Hepatocyte (in vitro differentiated cells): ENCODE measurements at regions not wholly inside any gene's neighbourhood (a gene's known extent, or its start where the extent isn't known, plus 50 kb on each side); places are given as distances from the start of the nearest gene placed in this dataset.

ENCODE experiments used
- EZH2 ChIP-seq: fragments of 200-600 bp; sonication (generic); IDR thresholded peaks from 2 replicates; pipeline ENCODE4 v1.6.1; 2016; ENCODE audit warnings: antibody characterized with exemption, mild to moderate bottlenecking, borderline replicate concordance
- EZH2phosphoT487 ChIP-seq: fragments of 200-600 bp; sonication (generic); IDR thresholded peaks from one replicate; pipeline ENCODE4 v1.6.1; 2018; ENCODE audit warnings: antibody characterized with exemption, mild to moderate bottlenecking, low read depth, moderate library complexity; ENCODE audit not compliant: unreplicated experiment, severe bottlenecking
- TF ChIP-seq, protein P1 (sequence below): fragments of 200-600 bp; sonication (generic); IDR thresholded peaks from 2 replicates; pipeline ENCODE4 v1.5.1; 2016; ENCODE audit warnings: antibody characterized with exemption, mild to moderate bottlenecking; ENCODE audit not compliant: poor library complexity

DNA sequence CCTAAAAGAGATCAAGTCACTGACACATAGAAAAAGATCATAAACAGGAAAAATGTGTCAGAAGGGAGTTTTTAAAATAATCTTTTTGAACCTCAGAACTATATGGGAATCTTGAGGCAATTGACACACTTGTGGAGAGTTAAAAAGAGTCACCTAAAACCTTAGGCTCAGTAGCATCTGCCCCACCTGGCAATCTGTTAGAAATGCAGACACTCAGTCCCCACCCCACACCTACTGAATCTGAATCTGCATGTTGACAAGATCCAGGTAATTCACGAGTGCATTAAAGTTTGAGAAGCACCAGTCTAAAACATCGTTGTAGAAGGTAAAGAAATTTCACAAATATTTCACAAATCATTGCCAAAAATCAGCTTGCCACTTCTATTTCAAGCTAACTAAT is 388.3 kb downstream of the NR2F1-AS1 start:
- TF ChIP-seq EZH2phosphoT487, result no peak
- TF ChIP-seq, protein P1, sequence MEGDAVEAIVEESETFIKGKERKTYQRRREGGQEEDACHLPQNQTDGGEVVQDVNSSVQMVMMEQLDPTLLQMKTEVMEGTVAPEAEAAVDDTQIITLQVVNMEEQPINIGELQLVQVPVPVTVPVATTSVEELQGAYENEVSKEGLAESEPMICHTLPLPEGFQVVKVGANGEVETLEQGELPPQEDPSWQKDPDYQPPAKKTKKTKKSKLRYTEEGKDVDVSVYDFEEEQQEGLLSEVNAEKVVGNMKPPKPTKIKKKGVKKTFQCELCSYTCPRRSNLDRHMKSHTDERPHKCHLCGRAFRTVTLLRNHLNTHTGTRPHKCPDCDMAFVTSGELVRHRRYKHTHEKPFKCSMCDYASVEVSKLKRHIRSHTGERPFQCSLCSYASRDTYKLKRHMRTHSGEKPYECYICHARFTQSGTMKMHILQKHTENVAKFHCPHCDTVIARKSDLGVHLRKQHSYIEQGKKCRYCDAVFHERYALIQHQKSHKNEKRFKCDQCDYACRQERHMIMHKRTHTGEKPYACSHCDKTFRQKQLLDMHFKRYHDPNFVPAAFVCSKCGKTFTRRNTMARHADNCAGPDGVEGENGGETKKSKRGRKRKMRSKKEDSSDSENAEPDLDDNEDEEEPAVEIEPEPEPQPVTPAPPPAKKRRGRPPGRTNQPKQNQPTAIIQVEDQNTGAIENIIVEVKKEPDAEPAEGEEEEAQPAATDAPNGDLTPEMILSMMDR, result no peak
- TF ChIP-seq EZH2, result no peak
